GM21529 (cell line): ENCODE measurements at regions not wholly inside any gene's neighbourhood (a gene's known extent, or its start where the extent isn't known, plus 50 kb on each side); places are given as distances from the start of the nearest gene placed in this dataset.
"Not testable (repeated sequence)": the region's sequence is repeated elsewhere in the genome, so short reads cannot be mapped to it uniquely, and the experiment has no call there.

Source experiments
- ATAC-seq: cut with Tn5 transposase; IDR thresholded peaks from one replicate; pipeline ENCODE4 v1.9.1; 2021; ENCODE audit not compliant: unreplicated experiment

DNA sequence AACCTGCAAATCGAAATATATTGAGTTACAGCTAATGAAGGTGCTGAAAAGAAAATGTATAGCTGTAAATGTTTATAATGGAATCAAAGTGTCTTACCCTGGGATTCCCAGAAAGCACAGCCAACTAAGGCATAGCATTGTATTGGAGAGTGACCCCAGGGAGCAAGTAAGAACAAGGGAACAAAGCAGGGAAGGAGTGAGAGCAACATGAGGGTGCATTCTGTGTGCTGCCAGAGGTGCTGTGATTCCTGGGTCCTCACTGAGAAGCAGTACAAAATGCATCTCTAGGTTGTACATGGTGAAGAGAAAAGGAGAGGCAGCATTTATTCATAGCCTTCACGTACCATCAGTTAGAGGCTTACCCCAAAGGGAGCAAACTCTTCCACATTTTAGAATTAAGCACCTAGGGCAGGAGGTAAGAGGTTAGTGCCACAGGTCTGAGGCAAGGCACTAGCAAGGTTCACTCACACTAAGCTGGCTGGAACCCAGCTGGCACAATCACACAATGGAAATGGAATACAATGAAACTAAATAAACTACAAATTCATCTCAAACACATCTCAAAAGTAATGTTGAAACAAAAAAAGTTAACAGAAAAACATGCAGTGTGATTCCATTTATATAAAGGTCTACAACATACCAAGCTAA lies 151.5 kb upstream of the C2CD4B start:
- no peak for ATAC-seq

DNA sequence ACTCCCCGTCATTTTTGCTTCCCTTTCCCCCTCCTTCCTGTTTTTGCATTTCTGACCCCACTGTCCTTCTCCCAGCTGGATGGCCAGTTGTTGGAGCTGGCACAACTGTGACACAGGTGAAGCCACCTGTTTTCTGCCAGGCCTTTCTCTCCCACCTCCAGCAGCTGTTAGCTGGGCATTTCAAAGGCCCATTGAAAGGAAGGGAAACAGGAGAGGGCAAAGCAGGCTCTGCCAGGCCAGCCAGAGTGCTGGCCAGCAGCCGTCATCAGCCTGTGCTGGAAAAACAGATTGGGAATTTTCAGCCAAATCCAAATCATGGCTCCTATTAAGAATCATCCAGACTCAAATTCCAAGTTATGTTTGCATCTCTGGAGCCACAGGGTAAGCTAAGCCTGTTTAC lies 155.2 kb upstream of the C2CD4B start:
- ATAC-seq = no peak

- ATAC-seq = no peak
Observed at GRCh38 chr15:62323353-62323890, 158.3 kb upstream of the C2CD4B start.

DNA sequence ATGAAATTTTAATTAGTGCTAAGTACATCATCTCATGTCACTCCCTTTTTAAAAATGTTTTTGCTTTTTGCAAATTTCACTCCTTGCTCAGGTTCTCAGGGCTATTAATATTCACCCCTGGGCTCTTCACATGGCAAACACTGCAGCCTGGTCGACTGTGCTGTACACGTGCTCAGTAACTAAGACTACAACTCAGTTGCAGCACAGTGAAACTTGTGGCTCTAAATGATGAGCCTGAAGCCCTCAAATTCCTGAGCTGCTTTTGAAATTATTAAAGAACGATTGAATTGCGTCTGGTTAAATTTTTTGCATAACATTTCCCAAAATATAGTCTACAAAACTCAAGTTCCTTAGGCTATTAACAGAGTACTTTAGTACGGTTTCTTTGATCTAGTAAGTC lies 159.3 kb upstream of the C2CD4B start:
- no peak for ATAC-seq

GRCh38 chr15:62325597-62325996 lies 160.5 kb upstream of the C2CD4B start:
- no peak for ATAC-seq

DNA sequence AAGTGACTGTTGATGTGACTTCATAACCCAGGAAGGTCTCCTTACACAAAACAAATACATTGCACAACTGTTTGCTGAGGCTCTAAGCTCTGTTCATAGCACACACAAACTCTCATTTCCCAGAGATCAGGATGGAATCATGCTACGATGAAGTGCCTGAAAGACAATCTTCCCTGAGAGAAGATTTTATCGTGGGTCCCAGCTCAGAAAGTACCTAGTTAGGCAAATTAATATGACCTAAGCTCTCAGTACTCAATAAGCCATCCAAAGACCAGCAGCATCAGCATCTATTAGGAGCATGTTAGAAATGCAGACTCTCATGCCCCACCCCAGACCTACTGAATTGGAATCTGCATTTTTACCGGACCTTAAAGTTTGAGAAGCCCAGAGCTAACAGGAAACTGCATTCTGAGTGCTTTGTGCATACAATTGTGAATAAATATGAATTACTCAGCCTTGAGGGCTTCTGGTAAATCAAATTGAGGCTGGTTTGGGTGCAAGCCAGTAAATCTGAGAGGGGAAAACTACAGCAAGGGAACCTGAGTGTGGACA lies 161.5 kb upstream of the C2CD4B start:
- ATAC-seq = no peak

- ATAC-seq = no peak
Observed at GRCh38 chr15:62327406-62327805, 162.3 kb upstream of the C2CD4B start.

DNA sequence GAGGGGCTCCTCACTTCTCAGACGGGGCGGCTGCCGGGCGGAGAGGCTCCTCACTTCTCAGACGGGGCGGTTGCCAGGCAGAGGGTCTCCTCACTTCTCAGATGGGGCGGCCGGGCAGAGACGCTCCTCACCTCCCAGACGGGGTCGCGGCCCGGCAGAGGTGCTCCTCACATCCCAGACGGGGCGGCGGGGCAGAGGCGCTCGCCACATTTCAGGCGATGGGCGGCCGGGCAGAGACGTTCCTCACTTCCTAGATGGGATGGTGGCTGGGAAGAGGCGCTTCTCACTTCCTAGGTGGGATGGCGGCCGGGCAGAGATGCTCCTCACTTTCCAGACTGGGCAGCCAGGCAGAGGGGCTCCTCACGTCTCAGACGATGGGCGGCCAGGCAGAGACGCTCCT lies 167.4 kb upstream of the C2CD4B start:
- ATAC-seq = not testable (repeated sequence)

GRCh38 chr15:62334536-62334935 lies 169.5 kb upstream of the C2CD4B start:
- ATAC-seq = no peak

DNA sequence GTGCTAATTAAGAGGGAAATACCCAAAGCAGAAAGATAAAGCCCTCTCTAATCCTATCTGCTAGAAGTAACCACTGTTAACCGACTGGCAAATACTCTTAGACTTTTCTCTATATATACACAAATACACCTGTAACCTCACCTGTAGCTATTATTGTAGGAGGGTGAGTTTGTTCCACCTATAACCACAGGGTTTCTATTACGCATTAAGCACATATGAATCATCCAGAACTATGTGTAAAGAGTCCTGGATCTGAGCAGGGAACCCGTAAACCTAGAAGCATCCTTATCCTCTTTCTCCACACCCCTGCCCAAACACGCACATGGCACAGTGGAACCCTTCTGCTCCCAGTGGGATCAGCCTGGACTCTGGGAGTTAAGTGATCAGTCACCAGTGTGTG lies 172.8 kb upstream of the C2CD4B start:
- no peak for ATAC-seq

GRCh38 chr15:62338497-62338896 lies 173.4 kb upstream of the C2CD4B start:
- no peak for ATAC-seq

DNA sequence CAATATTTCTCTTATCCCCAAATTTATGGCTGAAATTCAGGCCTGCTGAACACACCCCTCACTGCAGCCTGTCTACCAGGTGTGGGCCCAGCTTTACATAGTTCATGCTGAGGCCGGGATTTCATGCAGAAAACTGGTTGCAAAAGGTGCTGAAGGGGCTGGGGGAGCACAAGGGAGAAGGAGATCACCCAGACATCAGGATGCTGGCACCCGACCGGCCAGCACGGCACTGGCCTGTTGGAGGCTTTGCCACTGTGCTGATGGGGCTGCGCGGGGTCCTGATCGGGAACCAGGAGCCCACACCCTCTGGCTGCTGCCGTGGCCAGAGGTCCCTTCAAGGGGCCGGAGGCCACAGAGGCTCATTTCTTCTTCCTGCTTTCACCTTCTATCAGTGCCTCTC lies 177.9 kb upstream of the C2CD4B start:
- no peak for ATAC-seq

DNA sequence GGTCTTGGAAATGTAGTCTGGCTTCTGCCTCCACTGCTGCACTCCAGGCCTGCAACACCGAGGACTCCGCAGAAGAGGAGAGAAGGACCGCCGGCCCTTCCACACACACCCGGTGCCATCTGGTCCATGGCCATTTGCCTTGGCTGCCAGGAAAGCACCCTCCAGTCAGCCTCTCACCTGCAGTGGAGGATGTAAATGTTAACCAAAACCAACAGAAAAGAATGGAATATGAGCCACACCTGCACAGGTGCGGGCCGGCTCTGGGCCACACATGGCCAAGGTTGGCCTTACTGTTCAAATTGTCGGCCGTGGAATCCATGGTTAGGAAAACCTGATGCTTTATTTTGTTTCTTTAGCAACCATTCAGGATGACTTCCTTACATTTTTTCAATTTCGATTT lies 178.3 kb upstream of the C2CD4B start:
- no peak for ATAC-seq

GRCh38 chr15:62344806-62345539 lies 179.9 kb upstream of the C2CD4B start:
- ATAC-seq = no peak

DNA sequence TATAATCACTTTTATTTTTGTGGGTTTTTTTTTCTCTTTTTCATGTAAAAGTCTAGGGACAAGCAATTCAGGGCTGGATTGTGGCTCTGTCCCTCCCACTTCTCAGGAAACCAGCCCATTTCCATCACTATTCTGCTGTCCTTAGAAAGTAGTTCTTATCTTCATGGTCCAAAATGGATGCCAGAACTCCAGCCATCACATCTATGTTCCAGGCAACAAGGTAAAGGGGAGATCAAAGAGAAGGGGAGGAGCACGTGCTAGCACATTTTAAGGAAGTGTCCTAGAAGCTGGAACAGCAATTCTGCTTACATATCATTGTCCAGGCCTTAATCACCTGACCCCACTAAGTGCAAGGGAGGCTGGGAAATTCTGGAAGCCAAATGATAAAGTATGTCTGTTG lies 181.1 kb upstream of the C2CD4B start:
- ATAC-seq = no peak

GRCh38 chr15:62348118-62348517 lies 183.0 kb upstream of the C2CD4B start:
- ATAC-seq = no peak

DNA sequence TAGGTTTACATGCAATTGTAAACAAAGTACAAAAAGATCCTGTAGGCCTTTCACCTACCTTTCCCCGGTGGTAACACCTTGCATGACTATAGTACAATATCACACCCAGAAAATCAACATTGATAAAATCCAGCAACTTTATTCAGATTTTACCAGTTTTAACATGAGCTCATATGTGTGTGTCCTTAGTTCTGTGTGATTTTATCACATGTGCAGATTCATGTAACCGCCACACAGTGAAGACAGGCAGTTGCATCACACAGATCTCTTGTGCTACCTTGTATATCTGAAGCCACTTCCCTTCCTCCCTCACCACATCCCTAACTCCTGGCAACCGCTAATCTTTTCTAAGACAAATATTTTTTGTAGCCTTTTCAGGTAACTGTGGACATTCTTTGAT lies 183.5 kb upstream of the C2CD4B start:
- no peak for ATAC-seq

GRCh38 chr15:62352817-62353216 lies 187.7 kb upstream of the C2CD4B start:
- no peak for ATAC-seq

DNA sequence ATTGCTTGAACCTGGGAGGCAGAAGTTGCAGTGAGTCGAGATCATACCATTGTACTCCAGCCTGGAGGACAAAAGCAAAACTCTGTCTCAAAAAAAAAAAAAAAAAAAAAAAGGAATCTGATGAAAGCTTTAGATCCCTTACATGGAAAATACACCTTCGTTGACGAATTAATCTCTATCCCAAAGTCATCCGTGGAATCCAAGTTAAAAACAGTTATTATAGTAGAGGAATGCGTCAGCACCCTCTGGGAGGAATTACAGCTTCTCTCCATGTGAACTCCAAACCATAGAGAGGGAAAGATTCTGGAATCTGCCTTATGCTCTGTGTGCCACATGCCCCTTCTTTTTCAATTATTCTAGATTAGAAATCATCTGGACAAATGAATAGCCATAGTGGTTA lies 192.3 kb upstream of the C2CD4B start:
- ATAC-seq = no peak

GRCh38 chr15:62359416-62359815 lies 194.3 kb upstream of the C2CD4B start:
- ATAC-seq = no peak

- ATAC-seq = no peak
Observed at GRCh38 chr15:62360332-62361097, 195.4 kb upstream of the C2CD4B start.

DNA sequence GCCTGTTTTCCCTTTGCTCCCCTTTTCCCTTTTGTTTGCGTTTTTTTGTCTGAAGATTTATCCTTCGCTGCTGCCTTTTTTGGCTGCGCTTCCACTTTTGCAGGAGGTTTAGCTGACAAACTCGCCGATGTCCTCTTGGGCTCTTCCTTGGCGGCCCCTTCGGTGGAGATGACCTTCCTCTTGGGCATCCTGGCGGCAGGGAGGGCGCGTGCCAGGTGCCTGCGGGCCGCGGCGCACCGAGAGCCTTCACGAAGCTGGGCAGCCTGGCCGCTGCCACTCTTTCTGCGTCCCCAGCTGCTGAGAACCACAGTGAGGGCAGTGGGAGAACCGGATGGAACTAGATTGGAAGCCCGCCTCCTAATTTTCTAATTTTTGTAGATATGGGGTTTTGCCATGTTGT lies 197.1 kb upstream of the C2CD4B start:
- ATAC-seq = no peak
